ENCODE measurements at regions not wholly inside any gene's neighbourhood (a gene's known extent, or its start where the extent isn't known, plus 50 kb on each side); places are given as distances from the start of the nearest gene placed in this dataset.

- TF ChIP-seq CTCF (IDR thresholded peaks at IDR 0.05; ENCODE audit: insufficient read depth, low read length, poor library complexity, severe bottlenecking), result no peak
- no peak for TF ChIP-seq EZH2phosphoT487 (conservative IDR thresholded peaks at IDR 0.05; ENCODE audit: low read length)
Observed at GRCh38 chr3:159429702-159430101, 558.9 kb upstream of the IL12A start.

Data from SU-DHL-6 (cell line).